CD4-positive, alpha-beta memory T cell (primary cell): ENCODE measurements at regions not wholly inside any gene's neighbourhood (a gene's known extent, or its start where the extent isn't known, plus 50 kb on each side); places are given as distances from the start of the nearest gene placed in this dataset.

Source experiments
- CTCF ChIA-PET: fragments of 350-600 bp; sonication (Branson Sonifier 250); formaldehyde crosslinking; loops from one replicate; lab custom pipeline; 2021; ENCODE audit warnings: inconsistent platforms; ENCODE audit not compliant: partially characterized antibody; lab: Charles Lee
- POLR2A ChIA-PET: fragments of 350-600 bp; sonication (Branson Sonifier 250); formaldehyde crosslinking; loops from one replicate; lab custom pipeline; 2021; ENCODE audit not compliant: partially characterized antibody; lab: Charles Lee
- DNase-seq, 5 donors: peaks; one replicate each; pipeline versions ENCODE4 v3.0.0 to v3.0.0-alpha.2; 2020 to 2022; ENCODE audit warnings: mixed read lengths in 1 of 5
- H3K27ac ChIP-seq: one replicate; pipeline ENCODE4 v1.7.0; 2013; ENCODE audit warnings: low read depth, low read length
- H3K27me3 ChIP-seq: 2 replicates; pipeline ENCODE4 v1.7.0; 2013; ENCODE audit warnings: mild to moderate bottlenecking, low read length, moderate library complexity; ENCODE audit not compliant: insufficient read depth
- H3K36me3 ChIP-seq: 2 replicates; pipeline ENCODE4 v1.7.0; 2013; ENCODE audit warnings: mild to moderate bottlenecking, low read length, moderate library complexity; ENCODE audit not compliant: insufficient read depth
- H3K4me1 ChIP-seq: 2 replicates; pipeline ENCODE4 v1.7.0; 2013; ENCODE audit warnings: mild to moderate bottlenecking, low read length, moderate library complexity; ENCODE audit not compliant: insufficient read depth
- H3K4me3 ChIP-seq, 2 donors: one replicate each; pipeline ENCODE4 v1.7.0; 2013; ENCODE audit warnings: low read length in 2 of 2, mild to moderate bottlenecking in 1 of 2
- H3K9me3 ChIP-seq, 2 donors: one replicate each; pipeline ENCODE4 v1.7.0; 2013; ENCODE audit warnings: low read length in 2 of 2, control low read depth in 1 of 2; ENCODE audit not compliant: control insufficient read depth in 1 of 2
- H3K27ac Mint-ChIP-seq, 7 donors: one replicate each; pipeline ENCODE4 v1.8.0; 2020 to 2021; ENCODE audit warnings: mixed read lengths in 7 of 7, mild to moderate bottlenecking in 6 of 7, inconsistent platforms in 3 of 7, moderate library complexity in 3 of 7
- H3K27me3 Mint-ChIP-seq, 2 donors: one replicate each; pipeline ENCODE4 v1.8.0; 2020 to 2021; ENCODE audit warnings: mixed read lengths in 2 of 2
- H3K36me3 Mint-ChIP-seq, 2 donors: one replicate each; pipeline ENCODE4 v1.8.0; 2020 to 2021; ENCODE audit warnings: mixed read lengths in 2 of 2, inconsistent platforms in 1 of 2, mild to moderate bottlenecking in 1 of 2
- H3K4me1 Mint-ChIP-seq, 4 donors: one replicate each; pipeline ENCODE4 v1.8.0; 2020 to 2021; ENCODE audit warnings: mixed read lengths in 4 of 4, mild to moderate bottlenecking in 1 of 4
- H3K4me3 Mint-ChIP-seq, 8 donors: one replicate each; pipeline ENCODE4 v1.8.0; 2020 to 2021; ENCODE audit warnings: mixed read lengths in 8 of 8, mild to moderate bottlenecking in 7 of 8, moderate library complexity in 6 of 8, inconsistent platforms in 3 of 8
- H3K9me3 Mint-ChIP-seq, 8 donors: one replicate each; pipeline ENCODE4 v1.8.0; 2020 to 2021; ENCODE audit warnings: mixed read lengths in 8 of 8, mild to moderate bottlenecking in 5 of 8, inconsistent platforms in 3 of 8, moderate library complexity in 1 of 8
- intact Hi-C: fragments of 100-400 bp; cut with micrococcal nuclease; formaldehyde crosslinking; loops from one replicate; pipeline ENCODE4 v1.15.1; 2023

DNA sequence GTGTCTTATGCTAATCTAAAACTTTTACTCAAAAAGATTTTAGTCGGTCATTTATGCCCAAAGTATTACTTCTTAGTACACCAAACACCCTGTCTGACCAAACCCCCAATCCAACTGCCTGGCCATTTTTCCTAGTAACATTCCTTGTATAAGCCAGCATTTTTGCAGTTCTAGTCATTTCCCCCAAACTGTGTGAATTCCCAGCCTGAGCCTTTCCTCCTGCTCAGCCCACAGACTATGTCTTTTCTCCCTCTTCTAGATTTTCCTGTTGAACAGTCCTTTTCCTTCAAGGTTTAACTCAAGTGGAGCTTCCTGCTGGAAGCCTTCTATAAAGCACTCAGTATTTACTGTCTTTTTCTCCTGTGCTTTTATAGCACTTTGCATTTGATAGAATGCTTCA is 843.8 kb downstream of the USP25 start:
- H3K27me3 ChIP-seq, result no peaks in the 10 kb centered on the region
- no peak overlapping the region for H3K4me3 ChIP-seq
- Mint-ChIP-seq H3K36me3 (no peaks in the 10 kb centered on the region), H3K4me1 (no peaks in the 10 kb centered on the region), H3K4me3 (no peak overlapping the region), H3K27me3 (no peaks in the 10 kb centered on the region), H3K9me3 (peaks cover 0 to 4% (median 1%) of the 10 kb centered on the region in 8 donors), H3K27ac (no peak overlapping the region)
- no peaks in the 10 kb centered on the region for H3K9me3 ChIP-seq
- no peaks in the 10 kb centered on the region for H3K36me3 ChIP-seq
- H3K27ac ChIP-seq, result no peak overlapping the region
- ChIA-PET CTCF (no interaction called here), POLR2A (no interaction called here)
- intact Hi-C loops, result no loop called here
- DNase-seq, result no peak
- no peaks in the 10 kb centered on the region for H3K4me1 ChIP-seq

DNA sequence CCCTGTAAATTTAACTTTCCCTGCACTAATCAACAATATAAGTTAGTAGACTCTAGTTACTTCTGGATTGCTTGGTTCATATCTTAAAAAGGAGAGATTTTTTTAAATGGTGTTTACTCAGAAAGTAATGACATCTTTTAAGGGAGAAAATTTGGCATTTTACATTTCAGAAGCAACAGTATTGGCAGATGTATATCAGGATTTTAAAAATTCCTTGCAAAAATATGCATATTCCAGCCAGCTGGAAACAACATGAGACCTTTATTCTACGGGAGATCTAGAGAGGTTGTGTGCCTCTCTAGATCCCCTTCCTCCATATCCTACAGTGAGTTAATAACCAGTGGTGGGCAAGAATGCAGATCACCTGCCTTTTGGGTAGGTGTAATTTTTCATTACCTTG is 848.2 kb downstream of the USP25 start:
- Mint-ChIP-seq H3K4me3 (no peak overlapping the region), H3K36me3 (no peaks in the 10 kb centered on the region), H3K27ac (no peak overlapping the region), H3K27me3 (no peaks in the 10 kb centered on the region), H3K9me3 (peaks cover 0 to 4% (median 1%) of the 10 kb centered on the region in 8 donors), H3K4me1 (no peaks in the 10 kb centered on the region)
- DNase-seq, result no peak
- H3K4me1 ChIP-seq, result no peaks in the 10 kb centered on the region
- ChIA-PET CTCF (no interaction called here), POLR2A (no interaction called here)
- intact Hi-C loops, result no loop called here
- H3K36me3 ChIP-seq, result no peaks in the 10 kb centered on the region
- no peak overlapping the region for H3K4me3 ChIP-seq
- no peaks in the 10 kb centered on the region for H3K27me3 ChIP-seq
- H3K27ac ChIP-seq, result no peak overlapping the region
- no peaks in the 10 kb centered on the region for H3K9me3 ChIP-seq

DNA sequence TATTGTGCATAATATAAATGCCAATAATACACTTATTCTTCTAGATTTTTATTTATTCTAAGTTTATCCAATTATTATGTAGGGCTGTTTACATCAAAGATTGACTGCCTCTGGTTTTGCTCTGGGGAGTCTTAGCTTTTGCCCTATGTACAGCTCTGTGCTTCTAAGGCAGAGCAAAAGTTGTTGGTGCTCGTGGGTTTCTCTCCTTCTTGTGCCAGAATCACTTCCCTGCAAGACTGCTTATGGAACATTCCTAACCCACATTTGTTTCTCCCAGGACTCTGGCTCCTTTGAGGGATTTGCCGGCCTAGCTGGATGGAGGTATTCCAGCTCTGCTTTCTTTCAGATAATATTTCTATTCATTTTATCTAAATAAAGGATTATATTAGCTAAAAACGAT is 849.1 kb downstream of the USP25 start:
- Mint-ChIP-seq H3K9me3 (peaks cover 0 to 7% (median 1%) of the 10 kb centered on the region in 8 donors), H3K4me3 (no peak overlapping the region), H3K4me1 (no peaks in the 10 kb centered on the region), H3K27ac (no peak overlapping the region), H3K27me3 (no peaks in the 10 kb centered on the region), H3K36me3 (no peaks in the 10 kb centered on the region)
- H3K4me1 ChIP-seq, result no peaks in the 10 kb centered on the region
- DNase-seq, result no peak
- intact Hi-C loops, result no loop called here
- H3K27ac ChIP-seq, result no peak overlapping the region
- H3K36me3 ChIP-seq, result no peaks in the 10 kb centered on the region
- POLR2A ChIA-PET, result no interaction called here
- H3K27me3 ChIP-seq, result no peaks in the 10 kb centered on the region
- no peak overlapping the region for H3K4me3 ChIP-seq
- CTCF ChIA-PET, result no interaction called here
- no peaks in the 10 kb centered on the region for H3K9me3 ChIP-seq

DNA sequence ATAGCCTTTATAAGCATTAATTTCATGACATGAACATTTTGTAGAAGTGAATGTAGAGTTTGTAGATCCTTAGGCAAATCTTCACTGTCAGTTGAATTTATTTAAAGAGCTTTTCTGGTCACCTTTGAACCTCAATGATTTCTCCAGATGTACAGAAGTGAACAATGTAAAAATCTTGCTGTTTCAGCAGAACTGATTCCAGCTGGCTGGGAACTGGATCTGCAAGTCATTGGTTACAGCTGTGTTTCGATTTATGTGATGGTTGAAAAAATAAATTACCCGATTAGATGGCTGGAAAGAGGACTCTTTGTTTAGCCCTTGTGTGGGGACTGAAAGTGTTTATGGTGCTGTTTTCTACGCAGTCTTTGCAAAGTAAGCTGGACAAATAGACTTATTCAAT is 849.8 kb downstream of the USP25 start:
- intact Hi-C loops, result no loop called here
- Mint-ChIP-seq H3K36me3 (no peaks in the 10 kb centered on the region), H3K27ac (no peak overlapping the region), H3K9me3 (peaks cover 0 to 4% (median 1%) of the 10 kb centered on the region in 8 donors), H3K4me1 (no peaks in the 10 kb centered on the region), H3K27me3 (no peaks in the 10 kb centered on the region), H3K4me3 (no peak overlapping the region)
- H3K4me3 ChIP-seq, result no peak overlapping the region
- CTCF ChIA-PET, result no interaction called here
- H3K36me3 ChIP-seq, result no peaks in the 10 kb centered on the region
- DNase-seq, result no peak
- no peaks in the 10 kb centered on the region for H3K9me3 ChIP-seq
- no peaks in the 10 kb centered on the region for H3K27me3 ChIP-seq
- POLR2A ChIA-PET, result no interaction called here
- no peaks in the 10 kb centered on the region for H3K4me1 ChIP-seq
- no peak overlapping the region for H3K27ac ChIP-seq

DNA sequence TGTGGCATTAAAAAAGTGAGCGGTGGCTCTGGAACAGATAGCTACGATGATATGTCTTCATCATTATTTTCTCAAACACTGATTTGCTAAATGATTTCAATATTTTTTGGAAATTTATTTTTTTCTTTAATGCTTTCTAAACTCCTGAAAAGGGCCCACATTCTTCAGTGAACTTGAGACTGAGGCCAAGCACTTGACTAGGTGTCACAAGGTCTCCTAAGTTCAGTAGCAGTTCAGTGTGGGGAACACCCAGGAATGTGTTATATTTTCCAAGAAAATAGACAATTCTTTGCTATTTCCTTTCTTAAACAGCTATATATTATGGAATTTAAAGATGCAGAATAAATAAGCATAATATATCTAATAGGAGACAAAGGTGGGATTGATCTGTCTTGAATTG is 850.9 kb downstream of the USP25 start:
- H3K27me3 ChIP-seq, result no peaks in the 10 kb centered on the region
- intact Hi-C loops, result no loop called here
- peaks cover 0 to 4% (median 0%) of the 10 kb centered on the region in 8 donors for H3K9me3 Mint-ChIP-seq

DNA sequence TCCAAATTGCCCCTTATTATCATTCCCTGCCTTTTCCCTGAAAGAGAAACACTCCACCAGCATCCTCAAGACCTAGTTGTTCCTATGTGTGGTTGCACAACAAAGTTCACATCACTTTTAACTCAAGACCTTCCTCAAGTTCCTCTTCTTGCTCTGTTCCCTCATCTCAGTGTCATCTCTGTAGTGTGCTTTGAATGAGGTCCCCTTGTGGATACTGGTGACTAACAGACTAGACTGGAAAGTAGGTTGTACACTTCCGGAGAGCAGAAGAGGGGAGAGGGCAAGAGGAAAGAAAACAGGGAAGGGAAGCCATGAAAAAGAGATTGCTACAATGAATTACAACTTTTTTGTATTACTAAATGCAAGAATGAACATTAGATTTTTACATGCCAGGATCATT is 853.8 kb downstream of the USP25 start:
- ChIA-PET POLR2A (no interaction called here), CTCF (no interaction called here)
- H3K27ac Mint-ChIP-seq, result no peak overlapping the region
- no peak for DNase-seq
- H3K4me1 Mint-ChIP-seq, result no peaks in the 10 kb centered on the region
- no peak overlapping the region for H3K4me3 Mint-ChIP-seq
- H3K27me3 Mint-ChIP-seq, result no peaks in the 10 kb centered on the region
- intact Hi-C loops, result no loop called here
- H3K36me3 Mint-ChIP-seq, result no peaks in the 10 kb centered on the region
- Histone ChIP-seq H3K9me3 (no peaks in the 10 kb centered on the region), H3K27me3 (no peaks in the 10 kb centered on the region), H3K4me3 (no peak overlapping the region), H3K4me1 (no peaks in the 10 kb centered on the region), H3K36me3 (no peaks in the 10 kb centered on the region), H3K27ac (no peak overlapping the region)
- peaks cover 0 to 4% (median 0%) of the 10 kb centered on the region in 8 donors for H3K9me3 Mint-ChIP-seq

More for the DNA sequence above, 850.9 kb downstream of the USP25 start:
- no peaks in the 10 kb centered on the region for H3K27me3 Mint-ChIP-seq
- POLR2A ChIA-PET, result no interaction called here
- H3K27ac ChIP-seq, result no peak overlapping the region
- H3K4me3 ChIP-seq, result no peak overlapping the region
- H3K9me3 ChIP-seq, result no peaks in the 10 kb centered on the region
- H3K4me3 Mint-ChIP-seq, result no peak overlapping the region
- H3K36me3 ChIP-seq, result no peaks in the 10 kb centered on the region
- H3K4me1 Mint-ChIP-seq, result no peaks in the 10 kb centered on the region
- no peaks in the 10 kb centered on the region for H3K36me3 Mint-ChIP-seq
- H3K4me1 ChIP-seq, result no peaks in the 10 kb centered on the region
- CTCF ChIA-PET, result no interaction called here
- no peak for DNase-seq
- H3K27ac Mint-ChIP-seq, result no peak overlapping the region

DNA sequence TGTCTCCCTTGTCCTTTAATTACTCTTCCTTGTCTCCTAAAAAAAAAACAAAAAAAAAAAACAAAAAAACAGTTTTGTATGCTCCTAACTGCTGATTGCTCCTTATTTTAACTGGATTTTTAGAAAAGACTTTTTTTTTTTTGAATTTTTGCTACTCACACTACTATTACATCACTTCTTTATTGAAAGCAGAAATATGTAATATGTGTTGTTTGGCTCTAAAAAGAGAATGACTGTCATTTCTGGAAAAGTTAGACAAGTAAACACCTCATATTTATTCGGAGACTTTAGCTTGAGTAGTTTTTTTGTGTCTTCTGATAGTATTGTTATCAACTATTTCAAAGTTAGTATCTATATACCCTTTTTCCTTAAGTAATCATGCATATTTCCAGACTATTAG is 855.0 kb downstream of the USP25 start:
- Histone ChIP-seq H3K36me3 (no peaks in the 10 kb centered on the region), H3K9me3 (no peaks in the 10 kb centered on the region), H3K27me3 (no peaks in the 10 kb centered on the region), H3K27ac (no peak overlapping the region), H3K4me3 (no peak overlapping the region), H3K4me1 (no peaks in the 10 kb centered on the region)
- CTCF ChIA-PET, result no interaction called here
- POLR2A ChIA-PET, result no interaction called here
- no peaks in the 10 kb centered on the region for H3K4me1 Mint-ChIP-seq
- H3K4me3 Mint-ChIP-seq, result no peak overlapping the region
- intact Hi-C loops, result no loop called here
- peaks cover 0 to 4% (median 0%) of the 10 kb centered on the region in 8 donors for H3K9me3 Mint-ChIP-seq
- no peaks in the 10 kb centered on the region for H3K27me3 Mint-ChIP-seq
- no peak overlapping the region for H3K27ac Mint-ChIP-seq
- no peaks in the 10 kb centered on the region for H3K36me3 Mint-ChIP-seq
- no peak for DNase-seq

DNA sequence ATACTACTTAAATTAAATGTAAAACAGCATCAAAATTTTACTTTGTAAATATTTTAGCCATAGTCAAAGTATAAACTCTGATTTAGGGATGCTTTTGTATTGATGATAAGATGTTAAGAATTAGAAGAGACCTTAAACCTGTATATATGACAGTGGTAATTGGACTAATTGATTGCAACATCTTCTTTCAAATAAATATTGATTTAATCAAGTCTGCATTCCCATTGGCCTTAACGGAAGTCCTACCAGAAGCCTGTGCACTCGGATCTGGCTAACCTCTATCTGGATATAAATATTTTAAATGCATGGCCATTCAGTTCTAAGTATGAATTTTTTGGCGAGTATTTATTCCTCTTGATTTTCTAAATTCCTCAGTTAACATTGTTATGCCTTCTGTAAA is 856.1 kb downstream of the USP25 start:
- Mint-ChIP-seq H3K4me3 (no peak overlapping the region), H3K4me1 (no peaks in the 10 kb centered on the region), H3K9me3 (peaks cover 0 to 4% (median 0%) of the 10 kb centered on the region in 8 donors), H3K27ac (no peak overlapping the region), H3K27me3 (no peaks in the 10 kb centered on the region), H3K36me3 (no peaks in the 10 kb centered on the region)
- Histone ChIP-seq H3K9me3 (no peaks in the 10 kb centered on the region), H3K4me1 (no peaks in the 10 kb centered on the region), H3K27me3 (no peaks in the 10 kb centered on the region), H3K36me3 (no peaks in the 10 kb centered on the region), H3K4me3 (no peak overlapping the region), H3K27ac (no peak overlapping the region)
- ChIA-PET CTCF (no interaction called here), POLR2A (no interaction called here)
- DNase-seq, result no peak
- intact Hi-C loops, result no loop called here
